ENCODE measurements at regions not wholly inside any gene's neighbourhood (a gene's known extent, or its start where the extent isn't known, plus 50 kb on each side); places are given as distances from the start of the nearest gene placed in this dataset.

DNA sequence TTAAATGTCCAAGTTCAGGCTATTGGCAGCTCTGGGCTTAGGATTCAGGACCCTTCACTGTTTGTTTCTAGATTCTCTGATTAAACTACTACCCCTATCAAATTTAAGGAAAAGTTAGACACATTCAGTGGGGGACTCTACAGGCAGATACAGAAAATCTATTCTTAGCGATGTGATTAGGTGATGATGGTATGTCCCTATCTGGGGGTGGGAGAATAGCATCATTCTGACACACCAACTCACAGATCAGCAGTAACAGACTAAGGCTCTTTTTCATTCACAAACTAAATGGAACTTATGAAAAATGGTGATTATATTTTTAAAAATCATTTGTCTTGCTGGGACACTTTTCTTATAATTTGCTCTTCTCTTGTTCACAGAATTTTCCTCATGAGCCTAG is 232.9 kb upstream of the CDH2 start:
- TF ChIP-seq, protein P1, sequence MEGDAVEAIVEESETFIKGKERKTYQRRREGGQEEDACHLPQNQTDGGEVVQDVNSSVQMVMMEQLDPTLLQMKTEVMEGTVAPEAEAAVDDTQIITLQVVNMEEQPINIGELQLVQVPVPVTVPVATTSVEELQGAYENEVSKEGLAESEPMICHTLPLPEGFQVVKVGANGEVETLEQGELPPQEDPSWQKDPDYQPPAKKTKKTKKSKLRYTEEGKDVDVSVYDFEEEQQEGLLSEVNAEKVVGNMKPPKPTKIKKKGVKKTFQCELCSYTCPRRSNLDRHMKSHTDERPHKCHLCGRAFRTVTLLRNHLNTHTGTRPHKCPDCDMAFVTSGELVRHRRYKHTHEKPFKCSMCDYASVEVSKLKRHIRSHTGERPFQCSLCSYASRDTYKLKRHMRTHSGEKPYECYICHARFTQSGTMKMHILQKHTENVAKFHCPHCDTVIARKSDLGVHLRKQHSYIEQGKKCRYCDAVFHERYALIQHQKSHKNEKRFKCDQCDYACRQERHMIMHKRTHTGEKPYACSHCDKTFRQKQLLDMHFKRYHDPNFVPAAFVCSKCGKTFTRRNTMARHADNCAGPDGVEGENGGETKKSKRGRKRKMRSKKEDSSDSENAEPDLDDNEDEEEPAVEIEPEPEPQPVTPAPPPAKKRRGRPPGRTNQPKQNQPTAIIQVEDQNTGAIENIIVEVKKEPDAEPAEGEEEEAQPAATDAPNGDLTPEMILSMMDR (conservative IDR thresholded peaks at IDR 0.05 in 1 of 2, IDR thresholded peaks at IDR 0.05 in 1 of 2; ENCODE audit: low read depth in 1 of 2, low read length in 2 of 2): no peak
- no peak for TF ChIP-seq EZH2 (IDR thresholded peaks at IDR 0.05; ENCODE audit: low read length, missing control alignments)

Measured in fibroblast of lung (primary cell).